ENCODE measurements at regions not wholly inside any gene's neighbourhood (a gene's known extent, or its start where the extent isn't known, plus 50 kb on each side); places are given as distances from the start of the nearest gene placed in this dataset.

GRCh38 chr12:85352016-85352415 lies 72.0 kb downstream of the ALX1 start:
- no peak for DNase-seq
- TF ChIP-seq POLR2A (IDR thresholded peaks at IDR 0.05; ENCODE audit: low read length), result no peak
- no peak for TF ChIP-seq GATA1 (IDR thresholded peaks at IDR 0.05; ENCODE audit: low read depth, low read length)

- TF ChIP-seq GATA1 (IDR thresholded peaks at IDR 0.05; ENCODE audit: low read depth, low read length), result no peak
- no peak for DNase-seq
Observed at GRCh38 chr12:85356596-85357385, 76.8 kb downstream of the ALX1 start.

GRCh38 chr12:85357609-85358008 lies 77.6 kb downstream of the ALX1 start:
- TF ChIP-seq POLR2A (IDR thresholded peaks at IDR 0.05; ENCODE audit: low read length) (no peak), GATA1 (IDR thresholded peaks at IDR 0.05; ENCODE audit: low read depth, low read length) (no peak)
- no peak for DNase-seq

GRCh38 chr12:85358715-85359114 lies 78.7 kb downstream of the ALX1 start:
- TF ChIP-seq GATA1 (IDR thresholded peaks at IDR 0.05; ENCODE audit: low read depth, low read length) (no peak), POLR2A (IDR thresholded peaks at IDR 0.05; ENCODE audit: low read length) (no peak)
- DNase-seq, result no peak

GRCh38 chr12:85363382-85364190 lies 83.6 kb downstream of the ALX1 start:
- no peak for DNase-seq
- TF ChIP-seq POLR2A (IDR thresholded peaks at IDR 0.05; ENCODE audit: low read length) (no peak), GATA1 (IDR thresholded peaks at IDR 0.05; ENCODE audit: low read depth, low read length) (no peak)

GRCh38 chr12:85367936-85368335 lies 87.9 kb downstream of the ALX1 start:
- DNase-seq, result no peak
- TF ChIP-seq GATA1 (IDR thresholded peaks at IDR 0.05; ENCODE audit: low read depth, low read length) (no peak), POLR2A (IDR thresholded peaks at IDR 0.05; ENCODE audit: low read length) (no peak)

- no peak for DNase-seq
- no peak for TF ChIP-seq POLR2A (IDR thresholded peaks at IDR 0.05; ENCODE audit: low read length)
- no peak for TF ChIP-seq GATA1 (IDR thresholded peaks at IDR 0.05; ENCODE audit: low read depth, low read length)
Observed at GRCh38 chr12:85369365-85370154, 89.5 kb downstream of the ALX1 start.

GRCh38 chr12:85373045-85373444 lies 93.0 kb downstream of the ALX1 start:
- no peak for TF ChIP-seq POLR2A (IDR thresholded peaks at IDR 0.05; ENCODE audit: low read length)
- no peak for TF ChIP-seq GATA1 (IDR thresholded peaks at IDR 0.05; ENCODE audit: low read depth, low read length)

GRCh38 chr12:85374981-85375380 lies 95.0 kb downstream of the ALX1 start:
- DNase-seq, result no peak
- no peak for TF ChIP-seq POLR2A (IDR thresholded peaks at IDR 0.05; ENCODE audit: low read length)
- TF ChIP-seq GATA1 (IDR thresholded peaks at IDR 0.05; ENCODE audit: low read depth, low read length), result no peak

More at GRCh38 chr12:85373045-85373444, 93.0 kb downstream of the ALX1 start:
- no peak for DNase-seq

GRCh38 chr12:85385406-85385805 lies 105.4 kb downstream of the ALX1 start:
- TF ChIP-seq POLR2A (IDR thresholded peaks at IDR 0.05; ENCODE audit: low read length) (no peak), GATA1 (IDR thresholded peaks at IDR 0.05; ENCODE audit: low read depth, low read length) (no peak)

GRCh38 chr12:85390266-85390665 lies 110.2 kb downstream of the ALX1 start:
- TF ChIP-seq POLR2A (IDR thresholded peaks at IDR 0.05; ENCODE audit: low read length) (no peak), GATA1 (IDR thresholded peaks at IDR 0.05; ENCODE audit: low read depth, low read length) (no peak)
- DNase-seq, result no peak

More at GRCh38 chr12:85385406-85385805, 105.4 kb downstream of the ALX1 start:
- no peak for DNase-seq

GRCh38 chr12:85392508-85392907 lies 112.5 kb downstream of the ALX1 start:
- TF ChIP-seq GATA1 (IDR thresholded peaks at IDR 0.05; ENCODE audit: low read depth, low read length), result no peak
- TF ChIP-seq POLR2A (IDR thresholded peaks at IDR 0.05; ENCODE audit: low read length), result no peak
- no peak for DNase-seq

- TF ChIP-seq POLR2A (IDR thresholded peaks at IDR 0.05; ENCODE audit: low read length), result no peak
- no peak for TF ChIP-seq GATA1 (IDR thresholded peaks at IDR 0.05; ENCODE audit: low read depth, low read length)
- DNase-seq, result no peak
Observed at GRCh38 chr12:85393606-85394005, 113.6 kb downstream of the ALX1 start.

- DNase-seq, result no peak
- TF ChIP-seq GATA1 (IDR thresholded peaks at IDR 0.05; ENCODE audit: low read depth, low read length), result no peak
- no peak for TF ChIP-seq POLR2A (IDR thresholded peaks at IDR 0.05; ENCODE audit: low read length)
Observed at GRCh38 chr12:85394065-85394464, 114.0 kb downstream of the ALX1 start.
